Tibial nerve (tissue), 3 donors: ENCODE measurements at regions not wholly inside any gene's neighbourhood (a gene's known extent, or its start where the extent isn't known, plus 50 kb on each side); places are given as distances from the start of the nearest gene placed in this dataset.

Experiments
- CTCF ChIP-seq, 5 experiments: fragments of 200-600 bp in 3 of 5; fragments of 450-650 bp in 2 of 5; sonication (generic) in 3 of 5; IDR thresholded peaks; one replicate each; pipeline ENCODE4 v1.5.1; 2016 to 2019; ENCODE audit warnings: antibody characterized with exemption in 5 of 5, mild to moderate bottlenecking in 3 of 5, moderate library complexity in 2 of 5
- POLR2A ChIP-seq, 2 donors: fragments of 450-650 bp; IDR thresholded peaks; one replicate each; pipeline ENCODE4 v1.6.1; 2017; ENCODE audit warnings: antibody characterized with exemption in 2 of 2, mild to moderate bottlenecking in 2 of 2, moderate library complexity in 2 of 2

GRCh38 chr11:97460091-97460490 is 1070.3 kb downstream of the JRKL start:
- TF ChIP-seq CTCF (IDR thresholded peaks at IDR 0.05) (no peak), POLR2A (IDR thresholded peaks at IDR 0.05) (no peak)
